ENCODE measurements at regions not wholly inside any gene's neighbourhood (a gene's known extent, or its start where the extent isn't known, plus 50 kb on each side); places are given as distances from the start of the nearest gene placed in this dataset.

- TF ChIP-seq HDAC2 (IDR thresholded peaks at IDR 0.05), result no peak
- TF ChIP-seq CTCF (IDR thresholded peaks at IDR 0.05 in 2 of 3, conservative IDR thresholded peaks at IDR 0.05 in 1 of 3; ENCODE audit: insufficient read depth in 2 of 3, low read depth in 1 of 3, low read length in 3 of 3), result no peak
- no peak for TF ChIP-seq ZNF24 (IDR thresholded peaks at IDR 0.05)
- no peak for TF ChIP-seq MAX (CRISPR knock-in tag; IDR thresholded peaks at IDR 0.05)
- no peak for TF ChIP-seq EZH2 (IDR thresholded peaks at IDR 0.05; ENCODE audit: borderline replicate concordance, low read depth, low read length)
Observed at GRCh38 chr10:4383651-4384098, 442.3 kb upstream of the AKR1E2 start.

Measured in K562 (cell line).